NCI-H1092 treated with DMSO at 0.1 percent for 48 hours (cell line): ENCODE measurements at regions not wholly inside any gene's neighbourhood (a gene's known extent, or its start where the extent isn't known, plus 50 kb on each side); places are given as distances from the start of the nearest gene placed in this dataset.
"Not testable (repeated sequence)": the region's sequence is repeated elsewhere in the genome, so short reads cannot be mapped to it uniquely, and the experiment has no call there.

Experiments
- DNase-seq: peaks from one replicate; lab custom pipeline; 2025; lab: John Stamatoyannopoulos, UW

DNA sequence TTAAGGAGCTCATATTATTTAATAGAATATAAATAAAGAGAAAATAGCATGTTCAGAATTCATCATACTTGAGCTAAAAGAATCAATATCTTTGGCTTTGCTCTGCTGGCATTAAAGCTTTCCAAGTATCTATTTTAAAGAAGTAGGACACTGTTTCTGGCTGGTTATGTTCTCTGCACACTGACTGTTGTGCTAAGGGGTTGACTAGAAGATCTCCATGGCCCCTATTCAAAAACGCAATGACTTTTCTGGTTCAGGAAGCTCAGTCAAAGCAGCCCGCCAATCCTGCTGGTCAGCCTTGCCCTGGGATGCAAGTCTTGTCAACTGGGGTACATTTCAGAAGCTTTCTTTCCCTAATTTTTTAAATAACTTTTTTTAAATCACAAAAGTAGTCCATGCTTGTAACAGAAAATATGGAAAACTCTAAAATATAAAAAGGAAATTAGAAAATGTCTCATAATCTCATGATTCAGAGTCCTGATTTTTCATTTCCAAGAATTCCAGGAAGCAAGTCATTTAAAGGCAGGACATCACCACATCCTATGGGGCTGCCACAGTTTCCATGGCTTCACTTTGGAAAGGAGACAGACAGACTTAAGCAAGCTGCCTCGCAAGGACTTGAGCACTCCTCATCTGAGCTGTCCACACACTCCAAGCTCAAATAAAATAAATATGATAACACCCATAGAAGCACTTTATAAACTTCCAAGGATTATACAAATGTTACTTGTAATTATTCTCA is 195.1 kb downstream of the TXNL1 start:
- DNase-seq, result no peak

DNA sequence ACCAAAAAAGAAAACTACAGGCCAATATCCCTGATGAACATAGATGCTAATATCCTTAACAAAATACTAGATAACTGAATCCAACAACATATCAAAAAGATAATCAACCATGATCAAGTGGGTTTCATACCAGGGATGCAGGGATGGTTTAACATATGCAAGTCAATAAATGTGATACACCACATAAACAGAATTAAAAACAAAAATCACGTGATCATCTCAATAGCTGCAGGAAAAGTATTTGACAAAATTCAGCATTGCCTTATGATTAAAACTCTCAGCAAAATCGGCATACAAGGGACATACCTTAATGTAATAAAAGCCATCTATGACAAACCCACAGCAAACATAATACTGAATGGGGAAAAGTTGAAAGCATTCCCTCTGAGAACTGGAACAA is 199.9 kb downstream of the TXNL1 start:
- DNase-seq, result not testable (repeated sequence)

DNA sequence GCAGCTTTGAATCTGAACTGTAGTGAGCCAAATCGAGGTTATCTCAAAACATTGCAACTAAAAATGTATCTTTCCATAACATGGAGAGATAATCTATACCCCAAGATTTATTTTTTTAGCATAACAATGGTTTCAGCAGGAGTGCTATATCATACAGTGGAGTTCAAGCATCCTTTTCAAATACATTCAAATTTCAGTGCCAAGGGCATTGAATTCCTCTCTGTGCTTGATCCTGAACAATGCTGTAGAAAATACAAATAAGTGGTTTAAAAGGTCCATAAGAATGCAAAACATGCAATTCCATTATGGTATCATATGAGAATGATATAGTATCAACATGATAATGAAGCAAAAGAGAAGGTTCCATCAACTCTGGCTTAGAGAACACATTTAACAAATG is 201.7 kb downstream of the TXNL1 start:
- DNase-seq, result no peak

DNA sequence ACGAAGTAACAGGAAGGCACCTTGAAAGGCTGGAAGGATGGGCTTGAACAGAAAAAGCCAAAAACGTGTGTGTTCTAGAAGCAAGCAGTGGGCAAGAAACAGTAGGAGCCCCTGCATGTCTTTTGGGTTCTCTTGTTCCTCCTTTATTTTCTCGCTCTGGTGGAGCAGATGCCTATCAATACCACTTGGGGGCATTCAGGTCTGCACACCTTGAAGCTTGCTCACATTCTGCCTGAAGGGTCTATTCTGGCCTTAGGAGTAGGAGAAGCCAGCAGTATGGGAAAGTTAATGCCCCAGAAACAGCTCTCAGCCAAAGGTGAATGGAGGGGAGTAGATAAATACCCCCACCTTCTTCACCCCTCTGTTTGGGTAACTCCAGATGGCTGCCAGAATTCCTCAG is 204.5 kb downstream of the TXNL1 start:
- DNase-seq, result no peak

DNA sequence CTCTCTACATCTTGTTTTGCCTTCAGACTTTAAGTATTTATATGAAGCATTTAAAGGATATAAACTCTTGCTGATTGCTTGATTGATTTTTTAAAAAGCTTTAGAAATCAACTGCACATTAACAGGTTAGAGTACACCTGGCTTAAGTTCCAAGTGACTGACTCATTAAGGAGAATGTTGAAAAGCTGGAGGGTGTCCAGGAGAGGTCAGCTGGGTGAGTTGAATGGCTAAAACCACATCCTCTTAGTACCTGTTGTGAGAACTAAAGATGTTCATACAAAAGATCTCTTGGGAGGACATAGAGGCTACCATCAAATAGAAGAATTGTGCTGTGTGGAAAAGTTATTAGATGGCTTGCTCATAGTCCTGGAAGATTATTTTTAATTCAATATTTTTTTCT is 206.8 kb downstream of the TXNL1 start:
- no peak for DNase-seq

DNA sequence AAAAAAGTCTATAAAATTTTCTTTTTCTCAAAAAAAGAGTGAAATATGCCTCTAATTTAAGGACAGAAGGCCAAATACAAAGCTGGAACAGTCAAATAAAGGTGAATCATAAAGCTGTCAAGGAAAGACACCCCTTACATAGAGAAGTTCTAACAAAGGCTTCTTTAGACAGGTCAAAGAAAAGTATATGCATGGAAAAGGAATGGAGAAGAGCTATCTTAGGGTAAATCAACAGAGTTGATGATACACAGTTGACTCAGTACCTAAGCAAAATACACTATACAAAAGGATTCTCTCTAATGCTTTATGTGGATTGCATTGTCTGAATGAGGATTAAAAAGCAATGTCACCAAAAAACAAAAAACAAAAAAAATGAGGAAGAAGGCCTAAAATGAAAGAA is 214.8 kb downstream of the TXNL1 start:
- no peak for DNase-seq

DNA sequence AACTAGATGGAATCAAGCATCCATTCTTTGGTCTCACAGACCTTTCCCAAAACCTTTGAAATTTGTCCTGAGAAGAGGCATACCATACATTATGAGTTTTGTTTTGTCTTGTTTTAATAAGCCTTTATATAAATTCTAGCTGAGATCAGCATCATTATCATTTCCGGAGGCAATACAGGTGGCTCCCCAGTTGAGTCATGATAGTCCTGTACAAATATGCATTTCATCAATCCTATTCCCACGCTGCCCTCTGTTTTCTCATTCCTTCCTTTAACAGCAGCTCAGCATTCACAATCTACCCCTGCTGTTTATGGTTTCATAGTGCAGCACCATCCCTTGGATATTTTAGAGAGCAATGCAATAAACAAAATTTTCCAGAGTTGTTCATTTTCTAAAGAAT is 216.7 kb downstream of the TXNL1 start:
- no peak for DNase-seq

DNA sequence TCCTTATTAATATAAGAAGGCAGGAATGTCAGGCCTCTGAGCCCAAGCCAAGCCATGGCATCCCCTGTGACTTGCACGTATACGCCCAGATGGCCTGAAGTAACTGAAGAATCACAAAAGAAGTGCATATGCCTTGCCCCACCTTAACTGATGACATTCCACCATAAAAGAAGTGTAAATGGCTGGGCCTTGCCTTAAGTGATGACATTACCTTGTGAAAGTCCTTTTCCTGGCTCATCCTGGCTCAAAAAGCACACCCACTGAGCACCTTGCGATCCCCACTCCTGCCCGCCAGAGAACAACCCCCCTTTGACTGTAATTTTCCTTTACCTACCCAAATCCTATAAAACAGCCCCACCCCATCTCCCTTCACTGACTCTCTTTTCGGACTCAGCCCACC is 217.5 kb downstream of the TXNL1 start:
- DNase-seq, result not testable (repeated sequence)

DNA sequence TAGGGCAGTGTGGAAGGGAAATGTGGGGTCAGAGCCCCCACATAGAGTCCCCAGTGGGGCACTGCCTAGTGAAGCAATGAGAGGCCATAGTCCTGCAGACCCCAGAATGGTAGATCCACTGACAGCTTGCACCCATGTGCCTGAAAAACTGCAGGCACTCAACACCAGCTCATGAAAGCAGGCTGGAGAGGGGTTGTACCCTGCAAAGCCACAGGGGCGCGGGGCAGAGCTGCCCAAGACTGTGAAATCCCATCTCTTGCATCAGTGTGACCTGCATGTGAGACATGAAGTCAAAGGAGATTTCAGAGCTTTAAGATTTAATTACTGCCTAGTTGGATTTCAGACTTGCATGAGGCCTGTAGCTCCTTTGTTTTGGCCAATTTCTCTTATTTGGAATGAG is 224.0 kb downstream of the TXNL1 start:
- no peak for DNase-seq

DNA sequence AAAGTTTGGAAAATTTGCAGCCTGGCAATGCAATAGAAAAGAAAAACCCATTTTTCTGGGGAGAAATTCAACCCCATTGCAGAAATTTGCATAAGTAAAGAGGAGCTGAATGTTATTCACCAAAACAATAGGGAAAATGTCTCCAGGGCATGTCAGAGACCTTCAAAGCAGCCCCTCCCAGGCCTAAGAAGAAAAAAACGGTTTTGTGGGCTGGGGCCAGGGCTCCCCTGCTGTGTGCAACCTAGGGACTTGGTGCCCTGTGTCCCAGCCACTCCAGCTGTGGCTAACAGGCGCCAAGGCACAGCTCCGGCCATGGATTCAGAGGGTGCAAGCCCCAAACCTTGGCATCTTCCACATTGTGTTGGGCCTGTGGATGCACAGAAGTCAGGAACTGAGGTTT is 224.5 kb downstream of the TXNL1 start:
- DNase-seq, result no peak

DNA sequence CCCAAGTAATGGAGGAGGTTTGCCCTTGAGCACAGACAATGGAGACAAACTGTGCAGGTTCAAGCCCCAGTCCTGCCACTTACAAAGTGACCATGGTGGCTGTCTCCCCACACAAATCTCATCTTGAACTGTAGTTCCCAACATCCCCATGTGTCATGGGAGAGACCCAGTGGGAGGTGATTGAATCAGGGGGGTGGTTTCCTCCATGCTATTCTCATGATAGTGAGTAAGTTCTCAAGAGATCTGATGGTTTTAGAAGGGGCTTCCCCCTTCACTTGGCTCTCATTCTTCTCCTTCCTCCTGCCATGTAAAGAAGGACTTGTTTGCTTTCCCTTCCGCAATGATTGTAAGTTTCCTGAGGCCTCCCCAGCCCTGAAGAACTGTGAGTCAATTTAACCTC is 225.4 kb downstream of the TXNL1 start:
- no peak for DNase-seq

DNA sequence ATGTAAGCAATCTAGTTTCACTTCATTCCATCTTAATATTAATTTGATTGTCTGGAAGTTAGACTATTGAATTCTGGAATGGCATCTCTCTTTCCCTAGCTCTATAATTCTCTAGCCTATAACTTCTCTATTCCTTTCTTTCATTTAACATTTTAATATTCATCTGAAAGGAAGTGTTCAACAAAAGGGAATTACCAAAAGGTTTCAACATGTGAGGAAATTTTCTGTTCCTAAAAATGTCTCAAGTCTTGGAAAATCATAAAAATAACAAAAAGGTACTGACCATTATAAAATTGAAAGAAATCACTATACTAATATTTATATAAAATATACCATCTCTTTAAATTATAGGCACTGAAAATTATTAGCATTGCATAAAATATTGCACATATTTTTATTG is 228.7 kb downstream of the TXNL1 start:
- no peak for DNase-seq

DNA sequence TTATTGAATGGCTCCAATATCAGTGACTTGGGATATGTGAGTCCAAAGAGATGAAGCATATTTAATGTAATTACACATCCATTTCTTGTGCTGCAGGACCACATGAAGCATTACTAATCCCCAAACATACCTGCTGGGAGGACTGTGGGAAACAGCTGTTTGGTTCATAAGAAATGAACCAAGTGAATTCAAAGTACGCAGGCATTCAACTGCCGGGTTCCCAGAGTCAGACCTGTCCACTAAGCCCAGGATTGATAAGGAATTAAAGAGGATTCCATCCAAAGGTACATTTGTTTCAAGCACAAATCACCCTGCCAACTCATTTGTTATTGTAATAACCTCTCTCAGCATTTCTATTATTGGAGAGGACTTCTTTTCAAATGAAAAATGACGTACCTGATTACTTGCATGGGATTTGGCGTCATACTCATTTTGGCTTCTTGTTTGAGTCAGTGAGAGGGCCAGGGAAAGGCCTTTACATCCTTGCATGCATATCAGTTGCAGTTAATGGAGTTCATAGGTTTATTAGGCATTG is 230.7 kb downstream of the TXNL1 start:
- DNase-seq, result no peak

DNA sequence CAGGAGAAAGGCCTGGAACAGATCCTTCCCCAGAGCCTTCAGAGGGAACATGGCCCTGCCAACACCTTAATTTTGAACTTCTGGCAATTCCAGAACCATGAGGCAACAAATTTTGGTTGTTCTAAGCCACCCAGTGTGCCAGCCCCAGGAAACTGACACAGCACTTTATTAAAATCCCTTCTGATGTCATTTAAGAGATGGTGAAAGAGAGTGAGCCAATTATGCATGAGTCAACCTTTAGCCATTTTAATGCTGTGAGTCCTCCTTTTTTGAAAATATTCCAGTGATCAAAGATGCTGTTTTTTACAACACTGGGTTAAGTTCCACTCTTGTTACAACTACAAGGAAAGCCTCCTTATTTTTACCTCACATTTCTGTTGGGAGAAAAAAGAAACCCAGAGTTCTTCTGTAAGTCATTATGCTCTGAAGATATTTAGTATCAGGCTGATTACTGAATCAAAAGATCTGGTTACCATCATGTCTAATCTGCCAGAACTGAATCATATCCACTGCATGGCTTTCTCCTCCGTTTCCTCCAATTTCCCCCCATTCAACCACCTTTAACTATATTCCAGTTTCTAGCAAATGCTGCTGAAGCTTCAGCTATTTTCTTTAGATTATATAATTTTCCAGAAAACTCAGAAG is 235.4 kb downstream of the TXNL1 start:
- no peak for DNase-seq

DNA sequence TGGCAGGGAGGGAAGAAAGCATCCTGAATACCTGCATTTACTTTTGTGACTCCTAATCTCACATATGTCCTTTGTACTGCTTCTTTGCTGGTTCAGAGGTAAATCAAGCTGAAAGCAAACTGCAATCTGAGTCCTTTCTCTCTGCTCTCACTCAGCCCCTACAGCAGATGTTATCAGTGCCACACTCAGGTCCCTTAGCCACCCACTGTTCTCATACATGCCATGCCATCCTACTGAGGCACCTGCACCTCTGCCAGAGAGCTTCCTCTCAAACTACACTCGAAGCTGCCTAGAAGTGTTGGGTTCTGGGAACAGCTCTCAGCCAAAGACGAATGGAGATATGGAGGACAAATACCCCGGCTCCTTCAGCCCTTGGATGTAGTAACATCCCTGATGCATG is 244.5 kb downstream of the TXNL1 start:
- DNase-seq, result no peak

DNA sequence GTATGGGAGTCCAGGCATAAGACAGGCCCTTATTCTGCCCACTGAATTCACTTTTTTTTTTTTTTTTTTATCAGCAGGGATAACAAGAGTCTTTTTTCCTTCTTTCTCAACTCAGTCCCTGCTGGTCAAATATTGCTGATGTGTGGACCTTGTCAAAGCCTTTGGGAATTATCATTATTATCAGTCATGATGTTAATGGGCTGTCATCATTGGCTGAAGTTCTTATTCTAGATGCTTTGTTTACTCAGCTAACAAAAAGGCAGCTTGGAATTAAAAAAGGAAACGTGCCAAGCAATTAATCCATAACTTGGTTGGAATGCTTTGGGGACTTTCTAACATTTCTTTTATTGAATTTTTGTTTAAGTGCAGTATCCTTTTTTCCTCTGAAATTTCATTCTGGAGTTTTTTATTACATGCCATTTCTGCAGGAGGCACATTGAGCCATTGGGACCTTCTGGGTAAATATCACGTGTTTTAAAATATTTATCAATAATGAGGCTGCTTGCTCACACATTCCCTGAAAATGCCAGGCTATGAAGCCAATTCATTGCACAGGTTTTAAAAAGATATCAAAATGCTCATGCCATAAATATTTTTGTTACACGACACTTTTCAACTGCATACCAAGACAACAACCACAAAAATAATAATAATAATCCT is 246.3 kb downstream of the TXNL1 start:
- no peak for DNase-seq

DNA sequence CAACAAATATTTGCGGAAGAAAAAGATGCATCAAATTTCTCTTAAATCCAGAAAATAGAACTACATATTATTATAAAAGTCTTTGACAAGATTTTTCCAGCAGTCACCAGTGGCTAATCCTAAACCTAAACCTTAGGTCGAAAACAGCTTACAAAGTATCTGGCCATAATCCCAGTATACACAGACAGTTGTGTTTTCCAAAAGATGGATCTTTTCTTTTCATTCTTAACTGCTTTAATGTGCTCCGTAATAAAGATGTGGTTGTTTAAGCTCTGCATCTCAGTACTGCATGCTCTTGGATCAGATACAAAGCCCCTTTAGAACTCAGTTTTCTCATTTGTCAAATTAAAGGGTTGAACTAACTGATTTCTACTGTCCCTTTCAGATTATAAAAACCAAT is 247.8 kb downstream of the TXNL1 start:
- DNase-seq, result no peak

DNA sequence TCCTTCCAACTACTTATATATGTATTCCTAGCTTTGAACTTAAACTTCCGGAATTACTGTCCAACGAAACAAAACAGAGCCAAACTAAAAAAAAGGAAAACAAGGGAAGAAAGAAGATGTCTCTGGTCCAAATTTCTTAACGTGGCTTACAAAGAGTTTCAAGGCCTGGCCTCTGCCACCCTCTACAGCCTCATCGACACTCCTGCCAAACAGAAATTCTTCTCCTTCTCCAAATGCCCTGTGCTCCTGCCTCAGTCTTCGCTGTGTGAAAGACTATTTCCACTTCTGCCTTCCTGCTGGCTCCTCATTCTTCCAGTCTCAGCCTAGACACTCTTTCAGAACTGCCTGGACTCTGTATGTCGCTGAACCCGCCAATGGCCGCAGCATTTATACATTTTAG is 249.2 kb downstream of the TXNL1 start:
- no peak for DNase-seq

DNA sequence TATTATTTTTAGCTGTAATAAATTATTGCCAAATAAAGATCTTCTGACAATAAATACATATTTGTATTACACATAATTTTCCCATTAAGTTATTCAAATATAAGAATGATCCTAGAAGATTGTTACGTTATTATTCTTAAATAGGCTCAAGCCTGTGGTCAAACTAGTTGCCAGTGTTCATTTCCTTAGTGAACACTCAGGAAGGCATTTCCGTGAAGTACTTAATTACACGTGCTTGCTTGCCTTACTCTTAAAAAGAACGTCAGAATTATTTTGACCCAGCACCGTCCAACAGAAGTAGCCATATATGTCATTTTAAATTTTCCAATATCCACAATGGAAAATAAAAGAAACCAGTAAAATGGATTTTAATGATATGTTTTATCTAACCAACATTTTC is 249.8 kb downstream of the TXNL1 start:
- DNase-seq, result no peak

DNA sequence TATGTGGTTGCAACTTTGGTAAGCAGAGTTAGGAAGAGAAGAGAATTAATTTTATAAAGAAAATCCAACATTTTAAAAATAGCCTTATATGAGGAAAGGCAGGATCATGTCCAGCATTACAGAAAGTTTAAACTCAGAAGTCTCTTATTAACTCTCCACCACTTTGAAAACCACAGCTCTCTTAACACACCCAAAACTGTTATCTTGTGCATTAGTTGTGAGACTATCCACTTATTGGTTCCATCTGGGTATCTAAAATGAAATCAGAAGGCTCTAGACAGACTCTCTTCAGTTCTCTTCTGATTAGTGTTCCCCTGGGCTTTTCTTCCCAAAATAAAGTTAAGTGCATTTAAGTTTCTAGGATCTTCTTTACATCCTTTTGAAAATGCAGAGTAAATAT is 251.5 kb downstream of the TXNL1 start:
- DNase-seq, result no peak

DNA sequence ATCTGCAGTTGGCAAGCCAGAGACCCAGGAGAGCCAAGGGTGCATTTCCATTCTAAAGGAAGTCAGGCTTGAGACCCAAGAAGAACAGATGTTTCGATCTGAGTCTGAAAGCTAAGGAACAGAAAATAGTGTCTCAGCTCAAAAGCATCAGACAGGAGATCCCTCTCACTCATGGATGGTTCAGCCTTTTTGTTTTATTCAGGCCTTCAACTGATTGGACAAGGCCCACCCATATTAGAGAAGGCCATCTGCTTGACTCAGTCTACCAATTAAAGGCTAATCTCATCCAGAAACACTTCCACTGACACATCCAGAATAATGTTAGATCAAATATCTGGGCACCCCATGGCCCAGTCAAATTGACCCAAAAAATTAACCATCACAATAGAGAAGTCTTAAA is 255.0 kb downstream of the TXNL1 start:
- no peak for DNase-seq

DNA sequence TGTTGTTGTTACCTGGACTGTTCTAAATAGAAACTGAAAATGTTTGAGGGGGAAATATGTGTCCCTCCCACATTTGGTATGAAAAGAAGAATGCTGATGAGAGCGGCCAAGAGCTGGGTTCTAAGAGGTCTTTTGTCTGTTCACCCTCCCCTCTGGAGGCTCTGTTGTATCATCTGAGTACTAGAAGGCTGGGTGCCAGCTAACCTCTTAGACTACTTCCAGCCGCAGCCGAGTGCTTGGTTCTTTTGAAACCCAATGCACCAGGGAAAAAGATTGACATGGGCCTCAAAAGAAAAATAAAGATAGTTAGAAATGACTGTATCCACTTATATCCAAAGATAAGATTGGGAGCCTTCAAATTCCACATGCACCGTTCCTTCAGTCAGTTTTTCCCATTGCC is 255.9 kb downstream of the TXNL1 start:
- no peak for DNase-seq

DNA sequence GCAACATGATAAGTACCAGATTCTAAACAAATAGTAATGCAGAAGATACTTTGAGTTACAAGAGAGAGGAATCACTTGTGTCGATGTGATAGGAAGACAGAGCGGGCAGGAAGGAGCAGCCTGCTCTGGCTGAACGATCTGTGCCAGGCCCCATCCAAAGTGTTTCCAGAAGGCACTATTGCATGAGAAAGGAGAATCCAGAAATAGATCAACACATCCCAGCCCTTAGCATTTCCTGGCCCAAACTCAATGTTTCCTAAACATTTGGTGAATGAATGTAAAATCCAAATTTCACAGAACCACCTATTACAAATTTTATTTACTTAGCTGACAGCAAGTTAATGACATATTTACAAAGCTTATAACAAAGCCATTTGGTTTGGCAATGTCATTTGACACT is 257.2 kb downstream of the TXNL1 start:
- DNase-seq, result no peak
